Activated CD4-positive, alpha-beta T cell treated with anti-CD3 and anti-CD28 coated beads for 36 hours (primary cell): ENCODE measurements at regions not wholly inside any gene's neighbourhood (a gene's known extent, or its start where the extent isn't known, plus 50 kb on each side); places are given as distances from the start of the nearest gene placed in this dataset.

Experiments used
- ATAC-seq: fragments of 200-7000 bp; cut with Tn5 transposase; one replicate; pipeline ENCODE4 v1.10.0; 2021; ENCODE audit warnings: mild to moderate bottlenecking, moderate library complexity
- CTCF ChIA-PET: fragments of 350-600 bp; sonication (Branson Sonifier 250); formaldehyde crosslinking; loops from one replicate; lab custom pipeline; 2021; ENCODE audit warnings: antibody characterized with exemption; lab: Charles Lee
- POLR2A ChIA-PET: fragments of 350-600 bp; sonication (Branson Sonifier 250); formaldehyde crosslinking; loops from one replicate; lab custom pipeline; 2021; ENCODE audit warnings: antibody characterized with exemption, inconsistent platforms; lab: Charles Lee
- DNase-seq: peaks from one replicate; pipeline ENCODE4 v3.0.0-alpha.2; 2020
- H3K27ac Mint-ChIP-seq: one replicate; pipeline ENCODE4 v1.8.0; 2021; ENCODE audit warnings: mixed read lengths
- H3K27me3 Mint-ChIP-seq: one replicate; pipeline ENCODE4 v1.8.0; 2021; ENCODE audit warnings: mixed read lengths
- H3K36me3 Mint-ChIP-seq: one replicate; pipeline ENCODE4 v1.8.0; 2021; ENCODE audit warnings: low read depth, mixed read lengths
- H3K4me1 Mint-ChIP-seq: one replicate; pipeline ENCODE4 v1.8.0; 2021; ENCODE audit warnings: mixed read lengths
- H3K4me3 Mint-ChIP-seq: one replicate; pipeline ENCODE4 v1.8.0; 2021; ENCODE audit warnings: mild to moderate bottlenecking, moderate library complexity, mixed read lengths
- H3K9me3 Mint-ChIP-seq: one replicate; pipeline ENCODE4 v1.8.0; 2021; ENCODE audit warnings: low read depth, mixed read lengths
- intact Hi-C, 2 experiments: fragments of 100-400 bp; cut with DNase I in 1 of 2; cut with micrococcal nuclease in 1 of 2; formaldehyde crosslinking; loops; one replicate each; pipeline versions ENCODE4 v1.14.2 to v1.15.1; 2022 to 2024; cut with DNase I, micrococcal nuclease

DNA sequence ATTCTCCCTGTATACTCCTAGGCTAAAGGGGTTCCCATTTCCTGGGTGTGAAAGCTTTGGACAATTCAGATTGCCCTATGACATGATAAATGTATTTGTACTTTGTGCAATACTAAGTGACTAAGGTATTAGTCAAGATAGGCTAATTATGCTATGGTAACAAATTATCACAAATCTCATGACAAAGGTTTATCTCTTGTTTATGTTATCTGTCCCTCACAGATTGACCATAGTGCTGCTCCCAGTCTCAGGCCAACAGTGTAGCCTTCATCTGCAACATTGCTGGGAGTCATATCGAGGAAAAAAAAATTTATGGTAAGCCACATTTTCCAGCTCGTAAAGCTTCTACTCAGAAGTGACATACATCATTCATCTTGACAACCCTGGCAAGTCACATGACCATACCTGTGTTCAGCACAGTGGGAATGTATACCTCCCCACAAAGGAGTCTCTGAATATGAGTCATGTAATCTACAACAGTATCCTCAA, 346.2 kb downstream of the IGSF11 start:
- DNase-seq (no peak), ATAC-seq (no peak)
- POLR2A ChIA-PET, result no interaction called here
- H3K27me3 Mint-ChIP-seq, result no peaks in the 10 kb centered on the region
- CTCF ChIA-PET, result no interaction called here
- H3K27ac Mint-ChIP-seq, result no peak overlapping the region
- H3K4me3 Mint-ChIP-seq, result no peak overlapping the region
- no peaks in the 10 kb centered on the region for H3K9me3 Mint-ChIP-seq
- H3K36me3 Mint-ChIP-seq, result no peaks in the 10 kb centered on the region
- intact Hi-C loops, result no loop called here
- no peaks in the 10 kb centered on the region for H3K4me1 Mint-ChIP-seq

- H3K27me3 Mint-ChIP-seq, result no peaks in the 10 kb centered on the region
- H3K9me3 Mint-ChIP-seq, result no peaks in the 10 kb centered on the region
- H3K4me3 Mint-ChIP-seq, result no peak overlapping the region
- no peaks in the 10 kb centered on the region for H3K4me1 Mint-ChIP-seq
- H3K36me3 Mint-ChIP-seq, result no peaks in the 10 kb centered on the region
- ChIA-PET POLR2A (no interaction called here), CTCF (interaction anchor here (0.6 kb wide), 1 partner anchor 66 kb away, joined by 3 read pairs; no protein-coding TSS in a partner anchor)
- no peak for ATAC-seq
- intact Hi-C loops, result no loop called here
- DNase-seq, result no peak
- H3K27ac Mint-ChIP-seq, result no peak overlapping the region
Observed at GRCh38 chr3:118692416-118692815, 342.2 kb downstream of the IGSF11 start.

DNA sequence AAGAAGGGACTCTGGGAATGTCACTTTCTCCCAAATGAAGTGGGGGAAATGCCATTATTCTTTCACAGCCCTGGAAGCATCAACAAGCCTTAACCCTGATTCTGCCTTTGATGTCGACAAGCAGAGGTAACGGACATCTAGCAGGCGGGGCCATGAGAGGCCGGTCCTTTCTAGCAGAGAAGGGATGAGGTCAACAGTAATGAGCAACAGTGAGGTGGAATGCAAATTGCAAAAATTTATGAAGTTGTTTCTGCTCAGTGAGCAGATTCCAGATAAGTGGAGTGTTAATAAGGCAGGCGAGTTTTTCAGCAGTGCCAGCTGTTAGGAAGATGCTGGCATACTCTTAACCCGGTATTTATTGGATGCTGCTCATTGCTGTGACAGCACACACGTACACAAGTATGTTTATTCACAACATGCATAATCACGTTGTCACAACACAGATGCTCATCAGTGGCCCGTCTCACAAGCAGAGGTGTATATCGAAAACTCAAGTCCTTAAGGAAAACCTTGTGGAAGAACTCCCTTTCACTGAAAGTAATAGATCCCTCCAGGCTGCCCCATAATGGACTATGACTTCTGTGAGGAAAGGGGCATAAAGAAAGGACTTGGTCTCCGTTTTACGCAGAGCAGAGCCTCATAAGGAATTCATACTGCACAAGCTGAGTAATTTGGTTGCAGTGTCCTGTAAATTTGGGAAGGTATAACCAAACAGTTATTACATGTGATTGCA, 329.0 kb downstream of the IGSF11 start:
- ChIA-PET POLR2A (no interaction called here), CTCF (interaction anchor here (0.5 kb wide), 1 partner anchor 10 kb away, joined by 3 read pairs; no protein-coding TSS in a partner anchor)
- peaks cover 1% of the 10 kb centered on the region for H3K27me3 Mint-ChIP-seq
- H3K36me3 Mint-ChIP-seq, result no peaks in the 10 kb centered on the region
- H3K4me1 Mint-ChIP-seq, result no peaks in the 10 kb centered on the region
- H3K27ac Mint-ChIP-seq, result no peak overlapping the region
- intact Hi-C loops, result no loop called here
- ATAC-seq (no peak), DNase-seq (no peak)
- no peaks in the 10 kb centered on the region for H3K9me3 Mint-ChIP-seq
- H3K4me3 Mint-ChIP-seq, result no peak overlapping the region

- Mint-ChIP-seq H3K9me3 (no peaks in the 10 kb centered on the region), H3K27ac (no peak overlapping the region), H3K4me3 (no peak overlapping the region), H3K36me3 (no peaks in the 10 kb centered on the region), H3K4me1 (no peaks in the 10 kb centered on the region), H3K27me3 (peaks cover 1% of the 10 kb centered on the region)
- CTCF ChIA-PET, result no interaction called here
- DNase-seq (no peak), ATAC-seq (no peak)
- intact Hi-C loops, result no loop called here
- POLR2A ChIA-PET, result no interaction called here
Observed at GRCh38 chr3:118707991-118708390, 326.7 kb downstream of the IGSF11 start.

- DNase-seq (no peak), ATAC-seq (no peak)
- Mint-ChIP-seq H3K4me1 (no peaks in the 10 kb centered on the region), H3K36me3 (no peaks in the 10 kb centered on the region), H3K27ac (no peak overlapping the region), H3K9me3 (no peaks in the 10 kb centered on the region), H3K4me3 (no peak overlapping the region), H3K27me3 (peaks cover under 1% of the 10 kb centered on the region)
- POLR2A ChIA-PET, result no interaction called here
- intact Hi-C loops, result no loop called here
- CTCF ChIA-PET, result no interaction called here
Observed at GRCh38 chr3:118710532-118710931, 324.1 kb downstream of the IGSF11 start.

- H3K36me3 Mint-ChIP-seq, result no peaks in the 10 kb centered on the region
- ATAC-seq, result no peak
- H3K27ac Mint-ChIP-seq, result no peak overlapping the region
- no peak overlapping the region for H3K4me3 Mint-ChIP-seq
- ChIA-PET POLR2A (no interaction called here), CTCF (no interaction called here)
- no peaks in the 10 kb centered on the region for H3K27me3 Mint-ChIP-seq
- intact Hi-C loops, result no loop called here
- no peaks in the 10 kb centered on the region for H3K9me3 Mint-ChIP-seq
- H3K4me1 Mint-ChIP-seq, result no peaks in the 10 kb centered on the region
- no peak for DNase-seq
Observed at GRCh38 chr3:118713502-118714207, 321.0 kb downstream of the IGSF11 start.

- DNase-seq (no peak), ATAC-seq (no peak)
- H3K36me3 Mint-ChIP-seq, result no peaks in the 10 kb centered on the region
- H3K4me1 Mint-ChIP-seq, result no peaks in the 10 kb centered on the region
- H3K9me3 Mint-ChIP-seq, result peaks cover 6% of the 10 kb centered on the region
- H3K27me3 Mint-ChIP-seq, result no peaks in the 10 kb centered on the region
- no peak overlapping the region for H3K4me3 Mint-ChIP-seq
- ChIA-PET CTCF (no interaction called here), POLR2A (no interaction called here)
- no peak overlapping the region for H3K27ac Mint-ChIP-seq
- intact Hi-C loops, result no loop called here
Observed at GRCh38 chr3:118714800-118715199, 319.8 kb downstream of the IGSF11 start.

DNA sequence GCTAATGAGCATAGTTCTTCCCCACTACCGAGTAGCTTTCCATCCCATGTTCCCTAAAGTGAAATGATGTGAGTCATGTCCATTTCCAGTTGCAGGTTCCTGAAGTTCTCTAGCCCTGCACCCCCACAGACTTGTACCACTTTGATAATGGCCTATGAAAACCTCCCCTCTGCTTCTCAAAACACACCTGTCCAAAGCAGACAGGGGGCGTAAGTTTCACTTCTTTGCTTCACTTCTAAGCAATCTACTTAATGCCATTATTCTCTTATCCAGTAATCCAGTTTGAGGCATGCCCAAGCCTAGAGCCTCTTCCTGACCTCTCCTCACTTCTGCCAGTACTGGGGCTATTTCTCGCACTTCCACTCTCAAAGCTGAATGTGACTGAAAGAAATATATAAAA, 305.1 kb downstream of the IGSF11 start:
- ChIA-PET POLR2A (no interaction called here), CTCF (interaction anchor here (0.5 kb wide), 1 partner anchor 59 kb away, joined by 3 read pairs; no protein-coding TSS in a partner anchor)
- no peaks in the 10 kb centered on the region for H3K4me1 Mint-ChIP-seq
- H3K9me3 Mint-ChIP-seq, result no peaks in the 10 kb centered on the region
- H3K27me3 Mint-ChIP-seq, result no peaks in the 10 kb centered on the region
- H3K4me3 Mint-ChIP-seq, result no peak overlapping the region
- no peaks in the 10 kb centered on the region for H3K36me3 Mint-ChIP-seq
- no peak for DNase-seq
- intact Hi-C loops, result no loop called here
- no peak for ATAC-seq
- no peak overlapping the region for H3K27ac Mint-ChIP-seq

DNA sequence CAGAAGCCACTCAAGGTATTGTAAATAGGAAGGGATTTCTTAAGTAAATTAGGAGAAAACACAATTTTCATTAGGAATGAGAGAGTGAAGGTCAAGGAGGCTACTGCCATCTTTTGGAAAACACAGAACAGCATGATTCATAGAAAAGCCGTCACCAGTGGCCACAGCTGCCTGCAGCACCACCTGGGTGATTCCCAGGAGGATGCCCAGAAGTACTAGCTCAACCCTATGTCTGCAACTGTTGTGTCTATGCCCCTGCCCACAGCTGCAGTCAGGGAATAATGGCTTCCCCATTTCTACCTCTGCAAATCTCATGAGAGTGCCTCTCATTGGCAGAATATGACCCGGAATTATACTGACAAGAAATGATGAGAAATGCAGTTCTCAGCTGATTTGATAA, 300.0 kb downstream of the IGSF11 start:
- POLR2A ChIA-PET, result no interaction called here
- Mint-ChIP-seq H3K4me1 (no peaks in the 10 kb centered on the region), H3K9me3 (no peaks in the 10 kb centered on the region), H3K27me3 (no peaks in the 10 kb centered on the region), H3K36me3 (no peaks in the 10 kb centered on the region), H3K27ac (no peak overlapping the region), H3K4me3 (no peak overlapping the region)
- intact Hi-C loops, result no loop called here
- ATAC-seq (no peak), DNase-seq (no peak)
- CTCF ChIA-PET, result no interaction called here

DNA sequence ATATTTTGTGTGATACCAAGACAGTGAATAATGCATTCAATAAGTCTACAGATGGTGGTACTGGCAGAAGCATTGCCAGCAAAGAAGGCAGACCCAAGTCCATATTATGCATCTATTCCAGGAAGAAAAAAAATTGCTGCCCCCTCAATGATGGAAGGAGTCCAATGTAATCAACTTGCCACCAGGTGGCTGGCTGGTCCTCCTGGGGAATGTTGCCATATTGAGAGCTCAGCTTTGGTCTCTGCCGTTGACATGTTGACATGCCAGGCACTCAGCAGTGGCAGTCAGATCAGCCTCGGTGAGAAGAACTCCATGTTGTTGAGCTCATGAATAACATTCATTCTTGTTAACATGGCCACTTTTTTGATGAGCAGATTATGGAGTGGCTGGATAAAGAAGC, 298.5 kb downstream of the IGSF11 start:
- intact Hi-C loops, result no loop called here
- ChIA-PET POLR2A (no interaction called here), CTCF (no interaction called here)
- H3K4me3 Mint-ChIP-seq, result no peak overlapping the region
- DNase-seq (no peak), ATAC-seq (no peak)
- no peaks in the 10 kb centered on the region for H3K9me3 Mint-ChIP-seq
- H3K36me3 Mint-ChIP-seq, result no peaks in the 10 kb centered on the region
- no peaks in the 10 kb centered on the region for H3K27me3 Mint-ChIP-seq
- no peaks in the 10 kb centered on the region for H3K4me1 Mint-ChIP-seq
- H3K27ac Mint-ChIP-seq, result no peak overlapping the region

DNA sequence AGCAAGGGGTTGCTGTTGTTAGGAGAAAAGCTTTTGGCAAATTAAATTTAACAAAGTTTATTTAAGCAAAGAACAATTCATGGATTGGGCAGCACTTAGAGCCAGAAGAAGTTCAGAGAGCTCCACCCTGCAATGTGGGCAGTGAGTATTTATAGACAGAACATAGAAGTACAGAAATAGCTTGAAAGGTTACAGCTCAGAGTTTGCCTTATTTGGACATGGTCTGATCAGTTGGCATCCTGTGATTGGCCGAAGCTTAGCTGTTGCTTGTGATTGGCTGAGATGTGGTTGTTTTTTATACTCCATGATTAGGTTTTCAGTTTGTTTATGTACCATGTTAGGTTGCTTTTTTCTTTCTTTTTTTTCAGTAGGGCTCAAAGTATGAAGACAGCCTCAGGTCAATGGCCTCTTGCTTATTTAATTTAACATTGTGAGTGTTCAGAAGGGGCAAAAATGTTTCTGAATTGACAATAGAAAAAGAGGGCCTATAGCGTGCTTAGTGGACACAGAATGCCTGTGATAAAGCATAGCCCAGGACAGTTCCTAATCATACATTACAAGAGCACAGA, 293.8 kb downstream of the IGSF11 start:
- H3K27ac Mint-ChIP-seq, result no peak overlapping the region
- intact Hi-C loops, result no loop called here
- no peaks in the 10 kb centered on the region for H3K27me3 Mint-ChIP-seq
- H3K36me3 Mint-ChIP-seq, result no peaks in the 10 kb centered on the region
- no peak overlapping the region for H3K4me3 Mint-ChIP-seq
- no peaks in the 10 kb centered on the region for H3K9me3 Mint-ChIP-seq
- ATAC-seq (no peak), DNase-seq (no peak)
- ChIA-PET CTCF (no interaction called here), POLR2A (interaction anchor here (0.7 kb wide), 1 partner anchor 40 kb away, joined by 5 read pairs; no protein-coding TSS in a partner anchor)
- no peaks in the 10 kb centered on the region for H3K4me1 Mint-ChIP-seq

DNA sequence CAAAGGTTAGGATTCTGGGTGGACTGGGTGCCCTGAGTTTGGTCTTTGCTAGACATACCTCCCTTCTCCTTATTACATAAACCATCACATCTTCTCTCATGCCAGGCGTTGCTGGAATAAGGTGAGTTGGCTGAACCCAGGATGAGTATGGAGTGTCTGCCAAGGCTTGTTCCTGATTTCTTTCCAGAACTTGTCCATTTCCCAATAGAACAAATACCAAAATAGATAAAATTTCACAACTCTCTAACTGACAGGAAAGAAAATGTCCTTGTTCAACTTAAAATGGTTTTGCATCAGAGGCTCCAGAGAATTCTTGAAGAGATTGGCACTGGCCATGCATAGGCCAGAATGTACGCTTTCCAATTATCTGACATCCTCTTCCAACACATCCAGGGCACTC, 291.9 kb downstream of the IGSF11 start:
- no peaks in the 10 kb centered on the region for H3K36me3 Mint-ChIP-seq
- intact Hi-C loops, result no loop called here

More for the DNA sequence above, 291.9 kb downstream of the IGSF11 start:
- Mint-ChIP-seq H3K4me1 (no peaks in the 10 kb centered on the region), H3K9me3 (no peaks in the 10 kb centered on the region), H3K27ac (no peak overlapping the region), H3K4me3 (no peak overlapping the region), H3K27me3 (no peaks in the 10 kb centered on the region)
- ATAC-seq (no peak), DNase-seq (no peak)
- POLR2A ChIA-PET, result no interaction called here
- CTCF ChIA-PET, result no interaction called here
